HFF-Myc (cell line): ENCODE measurements at regions not wholly inside any gene's neighbourhood (a gene's known extent, or its start where the extent isn't known, plus 50 kb on each side); places are given as distances from the start of the nearest gene placed in this dataset.

Source experiments
- DNase-seq: peaks from one replicate; pipeline ENCODE4 v3.0.0-alpha.2; 2011; ENCODE audit warnings: low read depth; ENCODE audit errors: extremely low read depth
- H3K4me3 ChIP-seq: replicated peaks from 2 replicates; pipeline ENCODE4 v1.5.1; 2011; ENCODE audit warnings: low read depth, mild to moderate bottlenecking, control low read depth, low read length
- CTCF ChIP-seq: IDR thresholded peaks from 2 replicates; pipeline ENCODE4 v1.5.1; 2012; ENCODE audit warnings: mild to moderate bottlenecking, low read depth, low read length, control low read depth; ENCODE audit errors: missing control alignments

- no peak for DNase-seq
- H3K4me3 ChIP-seq, result no peak overlapping the region
- no peak for TF ChIP-seq CTCF
Measured at GRCh38 chr18:51754566-51754965, 557.1 kb upstream of the MEX3C start.

- DNase-seq, result no peak
- no peak overlapping the region for H3K4me3 ChIP-seq
- TF ChIP-seq CTCF, result no peak
Measured at GRCh38 chr18:51757255-51757924, 559.9 kb upstream of the MEX3C start.

GRCh38 chr18:51762373-51762772 lies 564.9 kb upstream of the MEX3C start:
- no peak for DNase-seq
- no peak overlapping the region for H3K4me3 ChIP-seq
- no peak for TF ChIP-seq CTCF

GRCh38 chr18:51765606-51766360 lies 568.3 kb upstream of the MEX3C start:
- H3K4me3 ChIP-seq, result no peak overlapping the region
- no peak for TF ChIP-seq CTCF
- no peak for DNase-seq

GRCh38 chr18:51767293-51767692 lies 569.8 kb upstream of the MEX3C start:
- no peak for DNase-seq
- H3K4me3 ChIP-seq, result no peak overlapping the region
- TF ChIP-seq CTCF, result no peak

- no peak for DNase-seq
- no peak overlapping the region for H3K4me3 ChIP-seq
- no peak for TF ChIP-seq CTCF
Measured at GRCh38 chr18:51778115-51778514, 561.9 kb upstream of the DCC start.
